GM23338 (cell line): ENCODE measurements at regions not wholly inside any gene's neighbourhood (a gene's known extent, or its start where the extent isn't known, plus 50 kb on each side); places are given as distances from the start of the nearest gene placed in this dataset.
A peak's percentile ranks its signal among the peaks of the same experiment; 100 is the strongest.

Source experiments
- ATAC-seq: fragments of 200-7000 bp; cut with Tn5 transposase; 3 replicates; pipeline ENCODE4 v1.9.1; 2020
- DNase-seq: peaks from one replicate; pipeline ENCODE4 v3.0.0-alpha.2; 2015; ENCODE audit warnings: low spot score
- H2AFZ ChIP-seq: fragments of 200-600 bp; sonication (generic); 2 replicates; pipeline ENCODE4 v1.8.0; 2016; ENCODE audit warnings: antibody characterized with exemption, mild to moderate bottlenecking, moderate library complexity
- H3F3A ChIP-seq: fragments of 200-600 bp; sonication (generic); replicated peaks from 2 replicates; pipeline ENCODE4 v1.8.0; 2017; ENCODE audit warnings: antibody characterized with exemption, mixed run types, low read depth
- H3K27ac ChIP-seq: fragments of 200-600 bp; sonication (generic); 2 replicates; pipeline ENCODE4 v1.6.1; 2016; ENCODE audit warnings: low read depth
- H3K27me3 ChIP-seq: fragments of 200-600 bp; sonication (generic); 2 replicates; pipeline ENCODE4 v1.8.0; 2016; ENCODE audit warnings: mild to moderate bottlenecking, mixed run types, moderate library complexity; ENCODE audit not compliant: insufficient read depth
- H3K36me3 ChIP-seq: fragments of 200-600 bp; sonication (generic); 2 replicates; pipeline ENCODE4 v1.8.0; 2016; ENCODE audit warnings: mild to moderate bottlenecking; ENCODE audit not compliant: insufficient read depth
- H3K4me1 ChIP-seq: fragments of 200-600 bp; sonication (generic); 2 replicates; pipeline ENCODE4 v1.8.0; 2016; ENCODE audit warnings: mild to moderate bottlenecking, moderate library complexity; ENCODE audit not compliant: insufficient read depth
- H3K4me2 ChIP-seq: fragments of 200-600 bp; sonication (generic); 2 replicates; pipeline ENCODE4 v1.7.1; 2017; ENCODE audit warnings: mixed run types
- H3K4me3 ChIP-seq: fragments of 200-600 bp; sonication (generic); 2 replicates; pipeline ENCODE4 v1.6.1; 2016; ENCODE audit warnings: mixed run types
- H3K79me2 ChIP-seq: fragments of 200-600 bp; sonication (generic); replicated peaks from 2 replicates; pipeline ENCODE4 v1.8.0; 2017; ENCODE audit warnings: mild to moderate bottlenecking; ENCODE audit not compliant: insufficient read depth
- H3K9me2 ChIP-seq: fragments of 200-600 bp; sonication (generic); 2 replicates; pipeline ENCODE4 v1.8.0; 2017; ENCODE audit not compliant: insufficient read depth
- H4K20me1 ChIP-seq: fragments of 200-600 bp; sonication (generic); replicated peaks from 2 replicates; pipeline ENCODE4 v1.8.0; 2017; ENCODE audit warnings: mild to moderate bottlenecking; ENCODE audit not compliant: insufficient read depth
- H3K27ac Mint-ChIP-seq: 2 replicates; pipeline ENCODE4 v1.8.0; 2020; ENCODE audit warnings: inconsistent platforms, mild to moderate bottlenecking, moderate library complexity, mixed read lengths
- H3K27me3 Mint-ChIP-seq: 3 replicates; pipeline ENCODE4 v1.8.0; 2022; ENCODE audit warnings: low read depth, mild to moderate bottlenecking, moderate library complexity, mixed read lengths, inconsistent platforms; ENCODE audit not compliant: insufficient read depth, poor library complexity
- H3K36me3 Mint-ChIP-seq: 3 replicates; pipeline ENCODE4 v1.8.0; 2021; ENCODE audit warnings: low read depth, mild to moderate bottlenecking, inconsistent platforms, moderate library complexity, mixed read lengths
- H3K4me1 Mint-ChIP-seq: 3 replicates; pipeline ENCODE4 v1.8.0; 2020; ENCODE audit warnings: mild to moderate bottlenecking, inconsistent platforms, mixed read lengths
- H3K4me3 Mint-ChIP-seq: 3 replicates; pipeline ENCODE4 v1.8.0; 2021; ENCODE audit warnings: moderate library complexity, mild to moderate bottlenecking, inconsistent platforms, mixed read lengths
- H3K9me3 Mint-ChIP-seq: 3 replicates; pipeline ENCODE4 v1.8.0; 2020; ENCODE audit warnings: moderate library complexity, mild to moderate bottlenecking, inconsistent platforms, mixed read lengths
- ETS1 ChIP-seq: IDR thresholded peaks from 2 replicates; pipeline ENCODE4 v1.6.1; 2016; ENCODE audit warnings: antibody characterized with exemption
- EZH2 ChIP-seq: fragments of 200-600 bp; sonication (generic); IDR thresholded peaks from one replicate; pipeline ENCODE4 v1.8.0; 2017; ENCODE audit warnings: antibody characterized with exemption, mild to moderate bottlenecking, low read depth; ENCODE audit not compliant: unreplicated experiment
- EZH2phosphoT487 ChIP-seq: fragments of 200-600 bp; sonication (generic); IDR thresholded peaks from one replicate; pipeline ENCODE4 v1.8.1; 2018; ENCODE audit warnings: antibody characterized with exemption; ENCODE audit not compliant: unreplicated experiment
- JUNB ChIP-seq: IDR thresholded peaks from one replicate; pipeline ENCODE4 v1.6.1; 2016; ENCODE audit warnings: antibody characterized with exemption; ENCODE audit not compliant: unreplicated experiment
- NANOG ChIP-seq: IDR thresholded peaks from 2 replicates; pipeline ENCODE4 v1.6.1; 2016; ENCODE audit warnings: antibody characterized with exemption, borderline replicate concordance
- REST ChIP-seq: IDR thresholded peaks from one replicate; pipeline ENCODE4 v1.6.1; 2018; ENCODE audit warnings: antibody characterized with exemption; ENCODE audit not compliant: unreplicated experiment
- STAT1 ChIP-seq: IDR thresholded peaks from one replicate; pipeline ENCODE4 v1.6.1; 2016; ENCODE audit warnings: antibody characterized with exemption; ENCODE audit not compliant: unreplicated experiment
- ZNF114 ChIP-seq: fragments of 250-450 bp; sonication (Bioruptor Pico); IDR thresholded peaks from 2 replicates; pipeline ENCODE4 v1.5.0; 2020; ENCODE audit warnings: mild to moderate bottlenecking, moderate library complexity
- TF ChIP-seq, protein P1 (sequence below): fragments of 250-450 bp; sonication (Bioruptor Pico); IDR thresholded peaks from 2 replicates; pipeline ENCODE4 v1.5.0; 2020; ENCODE audit warnings: mild to moderate bottlenecking, moderate library complexity

GRCh38 chr9:26157411-26157810, 479.2 kb upstream of the TUSC1 start (continued):
- TF ChIP-seq, protein P1, sequence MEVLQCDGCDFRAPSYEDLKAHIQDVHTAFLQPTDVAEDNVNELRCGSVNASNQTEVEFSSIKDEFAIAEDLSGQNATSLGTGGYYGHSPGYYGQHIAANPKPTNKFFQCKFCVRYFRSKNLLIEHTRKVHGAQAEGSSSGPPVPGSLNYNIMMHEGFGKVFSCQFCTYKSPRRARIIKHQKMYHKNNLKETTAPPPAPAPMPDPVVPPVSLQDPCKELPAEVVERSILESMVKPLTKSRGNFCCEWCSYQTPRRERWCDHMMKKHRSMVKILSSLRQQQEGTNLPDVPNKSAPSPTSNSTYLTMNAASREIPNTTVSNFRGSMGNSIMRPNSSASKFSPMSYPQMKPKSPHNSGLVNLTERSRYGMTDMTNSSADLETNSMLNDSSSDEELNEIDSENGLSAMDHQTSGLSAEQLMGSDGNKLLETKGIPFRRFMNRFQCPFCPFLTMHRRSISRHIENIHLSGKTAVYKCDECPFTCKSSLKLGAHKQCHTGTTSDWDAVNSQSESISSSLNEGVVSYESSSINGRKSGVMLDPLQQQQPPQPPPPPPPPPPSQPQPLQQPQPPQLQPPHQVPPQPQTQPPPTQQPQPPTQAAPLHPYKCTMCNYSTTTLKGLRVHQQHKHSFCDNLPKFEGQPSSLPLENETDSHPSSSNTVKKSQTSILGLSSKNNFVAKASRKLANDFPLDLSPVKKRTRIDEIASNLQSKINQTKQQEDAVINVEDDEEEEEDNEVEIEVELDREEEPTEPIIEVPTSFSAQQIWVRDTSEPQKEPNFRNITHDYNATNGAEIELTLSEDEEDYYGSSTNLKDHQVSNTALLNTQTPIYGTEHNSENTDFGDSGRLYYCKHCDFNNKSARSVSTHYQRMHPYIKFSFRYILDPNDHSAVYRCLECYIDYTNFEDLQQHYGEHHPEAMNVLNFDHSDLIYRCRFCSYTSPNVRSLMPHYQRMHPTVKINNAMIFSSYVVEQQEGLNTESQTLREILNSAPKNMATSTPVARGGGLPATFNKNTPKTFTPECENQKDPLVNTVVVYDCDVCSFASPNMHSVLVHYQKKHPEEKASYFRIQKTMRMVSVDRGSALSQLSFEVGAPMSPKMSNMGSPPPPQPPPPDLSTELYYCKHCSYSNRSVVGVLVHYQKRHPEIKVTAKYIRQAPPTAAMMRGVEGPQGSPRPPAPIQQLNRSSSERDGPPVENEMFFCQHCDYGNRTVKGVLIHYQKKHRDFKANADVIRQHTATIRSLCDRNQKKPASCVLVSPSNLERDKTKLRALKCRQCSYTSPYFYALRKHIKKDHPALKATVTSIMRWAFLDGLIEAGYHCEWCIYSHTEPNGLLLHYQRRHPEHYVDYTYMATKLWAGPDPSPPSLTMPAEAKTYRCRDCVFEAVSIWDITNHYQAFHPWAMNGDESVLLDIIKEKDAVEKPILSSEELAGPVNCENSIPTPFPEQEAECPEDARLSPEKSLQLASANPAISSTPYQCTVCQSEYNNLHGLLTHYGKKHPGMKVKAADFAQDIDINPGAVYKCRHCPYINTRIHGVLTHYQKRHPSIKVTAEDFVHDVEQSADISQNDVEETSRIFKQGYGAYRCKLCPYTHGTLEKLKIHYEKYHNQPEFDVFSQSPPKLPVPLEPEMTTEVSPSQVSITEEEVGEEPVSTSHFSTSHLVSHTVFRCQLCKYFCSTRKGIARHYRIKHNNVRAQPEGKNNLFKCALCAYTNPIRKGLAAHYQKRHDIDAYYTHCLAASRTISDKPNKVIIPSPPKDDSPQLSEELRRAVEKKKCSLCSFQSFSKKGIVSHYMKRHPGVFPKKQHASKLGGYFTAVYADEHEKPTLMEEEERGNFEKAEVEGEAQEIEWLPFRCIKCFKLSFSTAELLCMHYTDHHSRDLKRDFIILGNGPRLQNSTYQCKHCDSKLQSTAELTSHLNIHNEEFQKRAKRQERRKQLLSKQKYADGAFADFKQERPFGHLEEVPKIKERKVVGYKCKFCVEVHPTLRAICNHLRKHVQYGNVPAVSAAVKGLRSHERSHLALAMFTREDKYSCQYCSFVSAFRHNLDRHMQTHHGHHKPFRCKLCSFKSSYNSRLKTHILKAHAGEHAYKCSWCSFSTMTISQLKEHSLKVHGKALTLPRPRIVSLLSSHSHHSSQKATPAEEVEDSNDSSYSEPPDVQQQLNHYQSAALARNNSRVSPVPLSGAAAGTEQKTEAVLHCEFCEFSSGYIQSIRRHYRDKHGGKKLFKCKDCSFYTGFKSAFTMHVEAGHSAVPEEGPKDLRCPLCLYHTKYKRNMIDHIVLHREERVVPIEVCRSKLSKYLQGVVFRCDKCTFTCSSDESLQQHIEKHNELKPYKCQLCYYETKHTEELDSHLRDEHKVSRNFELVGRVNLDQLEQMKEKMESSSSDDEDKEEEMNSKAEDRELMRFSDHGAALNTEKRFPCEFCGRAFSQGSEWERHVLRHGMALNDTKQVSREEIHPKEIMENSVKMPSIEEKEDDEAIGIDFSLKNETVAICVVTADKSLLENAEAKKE: no peak
- TF ChIP-seq REST (no peak), EZH2phosphoT487 (no peak), ZNF114 (CRISPR knock-in tag) (no peak), STAT1 (no peak), EZH2 (no peak)

- H3K4me3 ChIP-seq: peak overlapping the region; percentile 5; the same call in 1 of the 2 replicates
- TF ChIP-seq JUNB (no peak), NANOG (peak; percentile 75), REST (no peak), EZH2phosphoT487 (no peak), ETS1 (no peak)
- no peaks in the 10 kb centered on the region for H3K27me3 ChIP-seq
- H3K4me1 Mint-ChIP-seq: peaks cover 18% of the 10 kb centered on the region
- H4K20me1 ChIP-seq: no peaks in the 10 kb centered on the region
- no peaks in the 10 kb centered on the region for H3K36me3 ChIP-seq
- peaks cover 7% of the 10 kb centered on the region; the same call in 2 of the 3 replicates for H3K36me3 Mint-ChIP-seq
- H3K9me2 ChIP-seq: no peaks in the 10 kb centered on the region
- peaks cover 17% of the 10 kb centered on the region; the same call in 1 of the 2 replicates for H3K4me1 ChIP-seq
- H3K27ac Mint-ChIP-seq: peak overlapping the region; percentile 93
- ATAC-seq (peak; percentile 55), DNase-seq (peak; percentile 24)
- peak overlapping the region; percentile 42 for H3K4me3 Mint-ChIP-seq
- H3K4me2 ChIP-seq: peak overlapping the region; percentile 23
- no peaks in the 10 kb centered on the region for H3K9me3 Mint-ChIP-seq
- H2AFZ ChIP-seq: no peak overlapping the region
- H3F3A ChIP-seq: no peaks in the 10 kb centered on the region
- H3K27ac ChIP-seq: peak overlapping the region; percentile 86
- H3K27me3 Mint-ChIP-seq: no peaks in the 10 kb centered on the region
- no peaks in the 10 kb centered on the region for H3K79me2 ChIP-seq
Observed at GRCh38 chr9:26152350-26152749, 474.1 kb upstream of the TUSC1 start.
